Hematopoietic multipotent progenitor cell treated with erythropoietin and hydrocortisone succinate and interleukin-3 and kit ligand, for 15 days (in vitro differentiated cells): ENCODE measurements at regions not wholly inside any gene's neighbourhood (a gene's known extent, or its start where the extent isn't known, plus 50 kb on each side); places are given as distances from the start of the nearest gene placed in this dataset.

Experiments used
- DNase-seq: peaks from one replicate; pipeline ENCODE4 v3.0.0-alpha.2; 2015; ENCODE audit warnings: low spot score

- no peak for DNase-seq
Observed at GRCh38 chr16:51900221-51900780, 646.6 kb downstream of the TOX3 start.

- no peak for DNase-seq
Observed at GRCh38 chr16:51898872-51899271, 648.1 kb downstream of the TOX3 start.

GRCh38 chr16:51896013-51896412, 650.9 kb downstream of the TOX3 start:
- no peak for DNase-seq

- no peak for DNase-seq
Observed at GRCh38 chr16:51892293-51893007, 654.5 kb downstream of the TOX3 start.

- DNase-seq = no peak
Observed at GRCh38 chr16:51888534-51888933, 658.4 kb downstream of the TOX3 start.

- DNase-seq = no peak
Observed at GRCh38 chr16:51888016-51888415, 658.9 kb downstream of the TOX3 start.

- DNase-seq = no peak
Observed at GRCh38 chr16:51886456-51886855, 660.5 kb downstream of the TOX3 start.

- DNase-seq = no peak
Observed at GRCh38 chr16:51884773-51885172, 662.2 kb downstream of the TOX3 start.

GRCh38 chr16:51881731-51882130, 665.2 kb downstream of the TOX3 start:
- no peak for DNase-seq

- no peak for DNase-seq
Observed at GRCh38 chr16:51880776-51881175, 666.2 kb downstream of the TOX3 start.

- DNase-seq = no peak
Observed at GRCh38 chr16:51877686-51878085, 669.3 kb downstream of the TOX3 start.

- no peak for DNase-seq
Observed at GRCh38 chr16:51876934-51877333, 670.0 kb downstream of the TOX3 start.

GRCh38 chr16:51876601-51876875, 670.4 kb downstream of the TOX3 start:
- no peak for DNase-seq

GRCh38 chr16:51875834-51876600, 670.9 kb downstream of the TOX3 start:
- no peak for DNase-seq

- DNase-seq = no peak
Observed at GRCh38 chr16:51872524-51872923, 674.4 kb downstream of the TOX3 start.

- DNase-seq = no peak
Observed at GRCh38 chr16:51870296-51870854, 676.6 kb downstream of the TOX3 start.

GRCh38 chr16:51869176-51869575, 677.8 kb downstream of the TOX3 start:
- no peak for DNase-seq

- DNase-seq = no peak
Observed at GRCh38 chr16:51868631-51869030, 678.3 kb downstream of the TOX3 start.

- no peak for DNase-seq
Observed at GRCh38 chr16:51867386-51868065, 679.4 kb downstream of the TOX3 start.

- no peak for DNase-seq
Observed at GRCh38 chr16:51864575-51864974, 682.4 kb downstream of the TOX3 start.

- DNase-seq = no peak
Observed at GRCh38 chr16:51854401-51854951, 692.5 kb downstream of the TOX3 start.

- DNase-seq = no peak
Observed at GRCh38 chr16:51853586-51853985, 693.4 kb downstream of the TOX3 start.
